Gastrocnemius medialis (tissue), 4 donors: ENCODE measurements at regions not wholly inside any gene's neighbourhood (a gene's known extent, or its start where the extent isn't known, plus 50 kb on each side); places are given as distances from the start of the nearest gene placed in this dataset.
"Not testable (repeated sequence)": the region's sequence is repeated elsewhere in the genome, so short reads cannot be mapped to it uniquely, and the experiment has no call there.

ENCODE experiments used
- CTCF ChIP-seq, 5 experiments: fragments of 450-650 bp in 3 of 5; fragments of 200-600 bp in 2 of 5; sonication (generic) in 2 of 5; IDR thresholded peaks in 4 of 5; conservative IDR thresholded peaks in 1 of 5; 1 replicate in 4 of 5; 2 replicates in 1 of 5; pipeline ENCODE4 v1.5.1; 2016 to 2019; ENCODE audit warnings: antibody characterized with exemption in 5 of 5, mild to moderate bottlenecking in 3 of 5, moderate library complexity in 3 of 5
- POLR2A ChIP-seq, 2 donors: fragments of 450-650 bp; IDR thresholded peaks; one replicate each; pipeline ENCODE4 v1.6.1; 2017; ENCODE audit warnings: antibody characterized with exemption in 2 of 2, mild to moderate bottlenecking in 2 of 2, moderate library complexity in 2 of 2

DNA sequence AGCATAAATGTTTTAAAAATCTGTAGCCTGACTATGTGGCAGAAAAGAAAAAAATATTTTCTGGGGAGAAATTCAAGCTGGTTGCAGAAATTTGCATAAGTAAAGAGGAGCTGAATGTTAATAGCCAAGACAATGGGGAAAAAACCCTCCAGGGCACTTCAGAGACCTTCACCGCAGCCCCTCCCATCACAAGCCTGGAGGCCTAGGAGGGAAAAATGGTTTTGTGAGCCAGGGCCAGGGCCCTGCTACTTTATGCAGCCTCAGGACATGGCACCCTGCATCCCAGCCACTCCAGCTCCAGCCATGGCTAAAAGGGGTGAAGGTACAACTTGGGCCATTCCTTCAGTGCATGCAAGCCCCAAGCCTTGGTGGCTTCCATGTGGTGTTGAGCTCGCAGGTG is 97.8 kb upstream of the FN1 start:
- not testable (repeated sequence) for TF ChIP-seq CTCF (IDR thresholded peaks at IDR 0.05 in 4 of 5, conservative IDR thresholded peaks at IDR 0.05 in 1 of 5); POLR2A (IDR thresholded peaks at IDR 0.05)
